HepG2 (cell line): ENCODE measurements at regions not wholly inside any gene's neighbourhood (a gene's known extent, or its start where the extent isn't known, plus 50 kb on each side); places are given as distances from the start of the nearest gene placed in this dataset.

Experiments used
- AHDC1 ChIP-seq: sonication (generic); formaldehyde crosslinking; IDR thresholded peaks from 2 replicates; pipeline ENCODE4 v1.5.1; 2020; ENCODE audit warnings: mild to moderate bottlenecking, missing genetic modification reagents, borderline replicate concordance
- BRCA1 ChIP-seq: sonication (generic); formaldehyde crosslinking; IDR thresholded peaks from 2 replicates; pipeline ENCODE4 v1.4.0; 2020; ENCODE audit warnings: missing genetic modification reagents
- EP300 ChIP-seq, 3 experiments: sonication (generic) in 1 of 3; formaldehyde crosslinking in 1 of 3; IDR thresholded peaks; 2 replicates each; pipeline versions ENCODE4 v1.5.1 to v1.6.1; 2011 to 2020; ENCODE audit warnings: low read depth in 2 of 3, low read length in 2 of 3, borderline replicate concordance in 1 of 3, improper control_type of control experiment in 1 of 3, mild to moderate bottlenecking in 1 of 3, missing genetic modification reagents in 1 of 3, moderate library complexity in 1 of 3
- HNF4A ChIP-seq: sonication (generic); formaldehyde crosslinking; IDR thresholded peaks from 2 replicates; pipeline ENCODE4 v1.4.0; 2020; ENCODE audit warnings: missing genetic modification reagents
- SOX5 ChIP-seq: IDR thresholded peaks from 2 replicates; pipeline ENCODE4 v1.6.1; 2016; ENCODE audit warnings: borderline replicate concordance
- SOX6 ChIP-seq, 2 experiments: fragments of 450-650 bp in 1 of 2; sonication (generic) in 1 of 2; formaldehyde crosslinking in 1 of 2; IDR thresholded peaks; 2 replicates each; pipeline versions ENCODE4 v1.4.0 to v1.6.1; 2017 to 2020; ENCODE audit warnings: antibody characterized with exemption in 1 of 2, mild to moderate bottlenecking in 1 of 2, missing genetic modification reagents in 1 of 2
- TEF ChIP-seq: sonication (generic); formaldehyde crosslinking; IDR thresholded peaks from 2 replicates; pipeline ENCODE4 v1.5.0; 2020; ENCODE audit warnings: missing genetic modification reagents
- ZNF138 ChIP-seq: sonication (generic); formaldehyde crosslinking; IDR thresholded peaks from 2 replicates; pipeline ENCODE4 v1.5.0; 2020; ENCODE audit warnings: mild to moderate bottlenecking, low read depth, missing genetic modification reagents
- ZNF572 ChIP-seq: sonication (generic); formaldehyde crosslinking; IDR thresholded peaks from 2 replicates; pipeline ENCODE4 v1.5.1; 2020; ENCODE audit warnings: mild to moderate bottlenecking, missing genetic modification reagents

- TF ChIP-seq AHDC1 (CRISPR knock-in tag) (peak; percentile 66; the same call in 1 of the 2 replicates), ZNF572 (CRISPR knock-in tag) (no peak), SOX5 (CRISPR knock-in tag) (0 out of 2 replicates have a peak, but pooled peaks have one; percentile 15), HNF4A (CRISPR knock-in tag) (peak; percentile 94), ZNF138 (no peak), EP300 (IDR thresholded peaks at IDR 0.05; ENCODE audit: low read depth in 2 of 2, low read length in 2 of 2) (peak in 1 of 2 experiments; percentile 29; a peak in 1 of 4 replicates), EP300 (CRISPR knock-in tag; IDR thresholded peaks at IDR 0.05; ENCODE audit: borderline replicate concordance) (no peak), BRCA1 (CRISPR knock-in tag) (no peak), SOX6 (IDR thresholded peaks at IDR 0.05) (no peak), SOX6 (CRISPR knock-in tag; IDR thresholded peaks at IDR 0.05) (peak; percentile 31; the same call in 1 of the 2 replicates), TEF (CRISPR knock-in tag) (peak; percentile 88)
Observed at GRCh38 chr1:82515650-82516049, 714.9 kb downstream of the ADGRL2 start (continued).
